Right lobe of liver (tissue), 4 donors: ENCODE measurements at regions not wholly inside any gene's neighbourhood (a gene's known extent, or its start where the extent isn't known, plus 50 kb on each side); places are given as distances from the start of the nearest gene placed in this dataset.

Experiments used
- CTCF ChIP-seq, 4 donors: fragments of 200-600 bp in 3 of 4; fragments of 450-650 bp in 1 of 4; IDR thresholded peaks; one replicate each; pipeline versions ENCODE4 v1.5.1 to v1.8.0; 2016 to 2022; ENCODE audit warnings: antibody characterized with exemption in 4 of 4, mild to moderate bottlenecking in 2 of 4
- POLR2A ChIP-seq: fragments of 450-650 bp; IDR thresholded peaks from one replicate; pipeline ENCODE4 v1.6.1; 2017; ENCODE audit warnings: antibody characterized with exemption, mild to moderate bottlenecking
- donor health status: DM: no; HTN: no; CAD: no.
- donor health status: DM: no; HTN: no; CAD: no.
- donor health status: DM: no; HTN: yes; CAD: no.

GRCh38 chr4:105060628-105061027 is 86.0 kb upstream of the TET2 start:
- no peak for TF ChIP-seq CTCF (IDR thresholded peaks at IDR 0.05)
- no peak for TF ChIP-seq POLR2A
